ENCODE measurements at regions not wholly inside any gene's neighbourhood (a gene's known extent, or its start where the extent isn't known, plus 50 kb on each side); places are given as distances from the start of the nearest gene placed in this dataset.

GRCh38 chr3:14258906-14259904 is 80.6 kb downstream of the LSM3 start:
- no peak for TF ChIP-seq CTCF (conservative IDR thresholded peaks at IDR 0.05; ENCODE audit: low read depth, low read length)
- no peak for TF ChIP-seq FOS (IDR thresholded peaks at IDR 0.05; ENCODE audit: low read depth, low read length)
- no peak for TF ChIP-seq POLR2A (IDR thresholded peaks at IDR 0.05; ENCODE audit: low read depth, low read length)
- TF ChIP-seq SMC3 (IDR thresholded peaks at IDR 0.05; ENCODE audit: low read depth, low read length) = no peak
- no peak for TF ChIP-seq MXI1 (IDR thresholded peaks at IDR 0.05; ENCODE audit: borderline replicate concordance, low read depth, low read length)
